HG03095 (cell line): ENCODE measurements at regions not wholly inside any gene's neighbourhood (a gene's known extent, or its start where the extent isn't known, plus 50 kb on each side); places are given as distances from the start of the nearest gene placed in this dataset.

Experiments used
- ATAC-seq: cut with Tn5 transposase; IDR thresholded peaks from one replicate; pipeline ENCODE4 v1.9.1; 2021; ENCODE audit warnings: moderate library complexity; ENCODE audit not compliant: unreplicated experiment

DNA sequence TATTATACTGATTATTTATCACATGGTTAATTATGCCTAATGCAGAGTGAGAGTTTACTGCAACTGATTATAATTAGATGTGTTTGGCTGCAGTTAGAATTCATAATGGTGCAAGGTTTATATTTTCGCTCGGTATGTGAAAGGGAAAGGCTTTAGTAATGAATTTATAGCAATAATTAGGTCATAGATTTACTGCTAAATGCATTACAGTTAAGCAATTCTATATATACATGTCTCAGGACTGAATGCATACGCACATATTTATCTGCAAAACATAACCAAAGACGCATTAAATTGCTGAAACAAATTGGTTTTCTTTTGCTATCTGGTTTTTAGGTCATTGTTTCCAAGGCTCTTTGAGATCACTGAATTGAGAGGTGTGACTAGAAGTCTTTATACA, 428.1 kb upstream of the PDE3A start:
- no peak for ATAC-seq

DNA sequence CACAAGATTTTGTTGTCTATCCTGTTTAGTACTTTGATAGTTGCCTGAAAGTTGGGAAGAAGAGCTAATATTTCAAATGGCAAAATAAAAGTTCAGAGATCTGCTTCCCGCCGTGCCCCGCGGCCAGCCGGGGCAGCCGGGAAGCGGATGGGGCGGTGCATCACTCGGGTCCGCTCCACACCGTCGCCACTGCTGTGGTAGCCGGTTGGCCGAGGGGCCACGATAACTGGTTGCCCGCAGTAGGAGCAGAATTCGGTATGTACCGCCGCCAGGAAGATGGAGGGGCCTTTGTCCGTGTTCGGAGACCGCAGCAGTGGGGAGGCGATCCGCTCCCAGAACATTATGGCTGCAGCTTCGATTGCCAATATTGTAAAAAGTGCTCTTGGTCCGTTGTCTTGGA, 427.2 kb upstream of the PDE3A start:
- no peak for ATAC-seq

DNA sequence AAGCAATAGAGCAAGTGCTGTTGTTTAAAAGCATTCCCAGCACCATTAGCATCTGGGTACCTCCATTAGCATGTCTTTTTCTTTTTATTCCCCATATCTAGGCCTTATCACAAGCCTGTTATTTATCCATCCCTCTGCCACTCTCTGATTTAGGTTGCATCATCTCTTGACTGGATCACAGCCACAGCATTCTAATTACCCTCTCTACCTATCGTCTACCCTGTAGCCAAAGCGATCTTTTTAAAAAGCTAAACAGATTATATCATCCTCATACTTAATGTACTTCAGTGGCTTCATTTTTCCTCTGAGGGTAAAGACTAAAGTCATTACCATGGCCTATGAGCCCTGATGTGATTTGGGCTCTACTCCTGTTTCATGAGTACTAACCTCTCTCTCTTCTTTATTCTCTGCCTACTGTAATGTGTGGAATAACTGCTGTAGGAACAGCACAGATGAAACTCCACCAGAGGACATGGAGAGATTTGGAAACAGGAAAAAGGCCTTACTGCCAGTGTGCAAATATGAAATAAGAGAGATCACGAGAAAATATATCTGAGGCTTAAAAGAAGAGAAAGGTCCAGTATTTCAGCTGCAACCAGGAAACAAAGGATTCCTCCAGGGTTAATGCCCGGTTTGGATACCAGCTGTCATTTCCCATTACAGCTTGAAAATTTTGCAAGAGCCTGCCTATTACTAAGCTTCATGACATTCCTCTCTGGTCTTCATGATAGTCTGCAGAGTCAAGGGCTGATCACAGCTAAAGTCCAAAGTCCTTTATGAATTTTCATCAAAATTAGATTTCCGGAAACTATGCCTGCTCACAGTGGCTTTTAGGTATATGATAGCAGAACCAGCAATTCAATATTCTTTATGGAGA, 422.5 kb upstream of the PDE3A start:
- no peak for ATAC-seq

DNA sequence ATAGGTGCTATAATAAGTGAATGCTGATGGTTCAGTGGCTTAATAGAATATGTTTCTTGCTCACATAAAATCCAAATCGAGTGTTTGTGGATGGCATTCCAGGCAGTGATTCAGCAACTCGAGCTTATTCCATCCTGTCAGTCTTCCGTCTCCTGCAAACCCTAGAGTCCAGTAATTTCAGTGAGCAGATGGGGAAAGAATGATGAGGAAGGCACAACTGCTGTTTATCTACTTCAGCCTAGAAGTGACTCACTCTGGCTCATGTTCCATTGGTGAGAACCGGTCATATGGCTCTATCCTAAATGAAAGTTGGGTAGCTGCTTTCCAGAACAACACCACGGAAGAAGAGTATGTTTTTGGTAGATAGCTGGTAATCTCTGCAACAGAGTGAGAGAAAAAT, 421.8 kb upstream of the PDE3A start:
- ATAC-seq: no peak

DNA sequence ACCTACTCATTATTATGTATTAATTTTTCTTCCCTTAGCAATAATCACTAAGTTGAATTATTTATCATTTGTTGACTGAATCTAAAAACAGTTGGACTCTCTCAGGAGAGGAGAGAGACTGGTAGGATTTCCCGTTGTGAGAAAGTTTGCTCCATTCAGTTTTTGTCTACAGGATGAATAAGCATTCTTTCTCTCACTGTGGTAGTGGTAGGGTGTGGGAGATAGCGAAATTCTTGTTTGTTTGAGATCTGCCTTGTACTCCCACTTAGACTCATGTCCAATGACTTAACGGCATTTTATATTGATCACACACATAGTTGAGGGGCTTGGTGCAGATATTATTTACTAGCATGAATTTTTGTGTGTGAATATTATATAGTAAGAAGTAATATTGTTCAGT, 421.0 kb upstream of the PDE3A start:
- ATAC-seq: no peak

DNA sequence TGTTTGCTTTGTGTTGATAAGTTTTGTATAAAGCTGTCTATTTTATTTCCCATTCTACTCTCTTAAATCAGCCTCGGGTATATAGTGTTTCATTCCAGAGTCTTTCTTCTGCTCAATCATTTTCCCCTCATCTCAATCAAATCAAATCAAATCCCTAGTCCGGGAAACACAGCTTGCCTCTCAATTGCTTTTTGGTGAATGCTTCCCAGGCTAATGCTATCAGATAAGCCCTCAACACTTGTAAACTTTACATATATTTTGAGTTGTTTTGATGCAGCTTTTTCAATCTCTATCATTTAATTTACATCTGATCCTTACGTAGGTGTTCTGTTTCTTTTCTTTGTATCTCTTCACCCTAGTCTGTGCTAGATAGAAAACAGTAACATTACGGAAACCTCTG, 416.7 kb upstream of the PDE3A start:
- ATAC-seq: no peak

DNA sequence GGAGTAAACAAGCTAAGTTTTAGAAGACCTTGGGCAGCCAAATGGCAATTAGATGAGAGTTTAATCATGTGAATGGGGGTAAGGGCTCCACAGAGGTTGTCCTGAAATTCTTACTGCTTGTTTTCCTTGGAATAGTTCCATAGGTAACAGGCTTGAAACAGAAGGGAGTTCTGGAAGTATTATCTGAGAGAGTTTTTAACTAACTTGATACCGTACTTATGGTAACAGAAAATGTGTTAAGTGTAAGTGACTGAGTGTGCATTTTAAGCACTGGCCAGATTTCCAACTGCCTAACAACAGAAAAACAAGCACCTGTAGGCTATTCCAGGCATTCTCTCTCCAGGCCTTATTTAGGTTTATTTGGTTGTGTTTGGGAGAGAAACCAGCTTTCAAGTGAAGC, 414.6 kb upstream of the PDE3A start:
- ATAC-seq: no peak

DNA sequence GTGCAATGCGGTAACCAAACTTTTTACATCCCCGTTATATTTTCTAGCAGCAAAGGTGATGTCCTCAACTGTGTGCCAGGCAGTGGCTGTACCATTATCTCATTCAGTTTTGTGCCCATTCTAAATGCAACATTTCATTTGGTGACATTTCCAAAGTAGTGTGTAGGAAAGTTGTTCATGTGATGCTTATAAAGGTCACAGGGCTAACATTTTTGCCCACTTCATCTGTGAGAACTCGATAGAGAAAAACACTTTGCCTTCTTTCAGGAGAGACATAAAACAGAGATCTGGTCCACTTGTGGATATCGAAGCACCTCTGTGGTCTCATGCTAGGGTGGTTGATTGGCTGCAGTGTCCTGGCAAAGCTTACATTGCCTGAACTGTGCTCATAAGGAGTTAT, 414.2 kb upstream of the PDE3A start:
- no peak for ATAC-seq

DNA sequence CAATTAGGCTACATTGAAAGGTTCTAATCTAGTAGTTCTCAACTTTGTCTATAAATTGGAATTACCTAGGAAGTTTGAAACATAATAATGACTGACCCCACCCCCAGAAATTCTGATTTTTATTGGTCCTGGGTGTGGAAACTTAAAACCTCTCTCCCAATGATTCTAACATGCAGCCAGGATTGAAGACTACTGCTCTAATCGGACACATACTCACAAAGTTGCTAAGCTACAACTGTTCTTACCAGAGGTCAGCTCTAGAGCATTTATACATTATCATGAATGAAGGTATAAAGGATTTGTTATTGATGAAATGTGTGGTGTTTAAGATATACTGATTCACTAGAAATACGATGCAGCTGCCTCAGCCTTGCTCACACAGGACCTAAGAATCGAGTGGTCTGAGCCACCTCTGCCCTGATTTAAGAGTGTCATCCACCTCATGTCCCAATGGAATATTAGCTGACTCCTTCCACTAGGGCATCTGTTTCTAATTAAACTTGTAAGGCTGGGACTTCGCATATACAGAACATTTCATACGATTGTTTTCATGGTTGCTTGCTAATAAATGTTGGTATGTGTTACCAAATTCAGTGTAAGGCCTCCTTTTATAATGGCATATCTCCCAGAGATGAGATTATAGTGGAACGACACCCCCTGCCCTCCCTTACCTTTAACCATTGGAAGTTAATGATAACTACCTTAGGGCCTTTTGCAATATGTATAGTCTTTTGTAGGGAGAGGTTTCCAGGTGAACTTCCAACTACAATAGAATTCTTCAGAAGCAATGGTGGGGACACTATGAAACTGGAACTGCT, 410.8 kb upstream of the PDE3A start:
- no peak for ATAC-seq

DNA sequence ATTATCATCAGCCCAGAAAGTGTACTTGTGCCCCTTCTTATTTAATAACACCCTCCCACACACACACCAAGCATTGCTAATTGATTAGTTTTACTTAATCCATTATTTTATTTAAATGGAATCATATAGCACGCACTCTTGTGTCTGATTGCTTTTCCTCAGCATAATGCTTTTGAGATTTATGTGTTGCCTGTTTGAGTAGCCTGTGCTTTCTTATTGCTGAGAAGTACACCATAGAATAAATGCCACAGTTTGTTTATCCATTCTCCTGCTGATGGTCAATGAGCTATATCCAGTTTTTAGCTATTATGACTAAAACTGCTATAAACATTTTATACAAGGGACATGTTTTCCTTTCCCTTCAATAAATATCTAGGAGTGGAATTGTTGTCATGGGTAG, 409.9 kb upstream of the PDE3A start:
- ATAC-seq: no peak

DNA sequence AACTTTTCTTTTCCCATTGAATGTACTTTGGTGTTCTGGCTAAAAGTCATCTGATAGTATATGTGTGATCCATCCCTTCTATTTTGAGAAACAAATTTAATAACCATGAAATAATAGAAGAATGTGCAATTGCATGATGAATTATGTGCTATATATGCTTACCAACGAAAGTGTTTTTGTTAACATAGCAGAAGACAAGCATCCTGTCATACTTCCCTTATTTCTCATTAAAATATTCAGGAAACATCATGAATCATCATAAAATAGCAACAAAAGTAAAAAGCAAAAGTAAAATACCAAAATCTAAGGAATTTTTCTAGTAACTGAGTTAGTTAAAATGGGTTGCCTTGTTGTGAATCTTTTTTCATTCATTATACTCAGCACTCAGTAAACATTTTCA, 409.0 kb upstream of the PDE3A start:
- no peak for ATAC-seq

DNA sequence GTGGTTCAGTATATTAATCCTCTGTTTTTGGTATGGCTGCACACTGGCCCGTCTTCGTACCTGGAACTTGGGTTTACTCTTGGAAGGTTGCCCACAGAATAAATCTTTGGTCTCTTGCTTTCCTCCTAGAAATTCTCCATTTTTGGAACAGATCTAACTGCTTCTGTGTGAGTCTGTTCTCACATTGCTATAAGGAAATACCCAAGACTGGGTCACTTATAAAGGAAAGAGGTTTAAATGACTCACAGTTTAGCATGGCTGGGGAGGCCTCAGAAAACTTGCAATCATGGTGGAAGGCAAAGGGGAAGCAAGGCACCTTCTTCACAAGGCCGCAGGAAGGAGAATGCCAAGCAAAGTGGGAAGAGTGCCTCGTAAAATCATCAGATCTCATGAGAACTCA, 407.8 kb upstream of the PDE3A start:
- no peak for ATAC-seq

DNA sequence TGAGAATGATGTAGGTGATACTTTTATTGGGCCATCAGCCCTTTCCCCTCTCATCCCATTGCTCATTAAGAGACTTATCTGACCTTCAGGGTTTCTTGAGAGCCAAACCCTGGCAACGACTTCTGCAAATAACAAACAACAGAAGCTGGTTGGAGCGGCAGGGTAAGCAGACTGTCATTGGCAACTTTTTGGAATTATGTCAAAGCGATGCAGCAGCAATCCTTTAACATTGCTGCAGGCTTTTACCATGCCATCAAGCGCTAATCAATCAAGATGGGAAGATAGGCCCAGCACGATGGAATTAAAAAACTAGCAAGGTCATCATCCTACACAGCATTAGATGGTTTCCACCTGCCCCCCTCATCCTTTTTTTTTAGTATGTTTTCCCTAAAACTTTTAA, 406.1 kb upstream of the PDE3A start:
- no peak for ATAC-seq

DNA sequence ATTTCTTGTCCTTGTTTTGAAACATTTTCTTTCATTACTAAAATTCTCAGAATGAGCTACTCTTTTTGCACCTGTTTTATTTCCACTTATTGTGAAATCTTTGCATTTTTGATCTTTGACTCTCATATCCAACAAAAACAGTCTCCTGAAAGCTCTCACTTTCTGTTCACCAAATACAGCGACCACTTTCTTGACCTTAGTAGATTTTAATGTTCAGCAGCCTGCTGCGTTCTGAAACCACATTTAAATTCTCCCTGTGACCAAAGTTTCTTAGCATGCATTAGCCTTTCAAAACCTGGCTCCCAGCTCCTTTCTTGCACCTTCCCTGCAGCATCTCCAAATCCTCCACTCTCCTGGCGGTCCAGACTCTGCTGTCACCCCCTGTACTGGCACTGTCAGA, 404.4 kb upstream of the PDE3A start:
- no peak for ATAC-seq

DNA sequence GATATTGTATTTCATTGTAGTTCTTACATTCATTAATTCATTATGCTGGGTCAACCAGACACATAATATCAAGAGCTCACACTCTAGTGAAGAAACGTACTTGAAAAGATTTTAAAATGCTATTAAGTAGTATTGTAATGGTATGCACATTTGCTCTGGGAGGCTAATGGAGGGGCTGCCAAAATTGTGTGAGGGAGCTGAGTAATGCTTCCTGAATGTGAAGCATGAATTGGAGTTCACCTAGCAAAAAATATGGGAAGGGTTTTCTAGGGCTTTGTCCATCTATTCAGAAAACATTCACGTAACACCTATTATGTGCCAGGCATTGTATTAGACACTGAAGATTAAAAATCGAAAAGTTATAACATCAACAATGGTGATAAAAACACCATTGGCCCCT, 403.8 kb upstream of the PDE3A start:
- no peak for ATAC-seq

DNA sequence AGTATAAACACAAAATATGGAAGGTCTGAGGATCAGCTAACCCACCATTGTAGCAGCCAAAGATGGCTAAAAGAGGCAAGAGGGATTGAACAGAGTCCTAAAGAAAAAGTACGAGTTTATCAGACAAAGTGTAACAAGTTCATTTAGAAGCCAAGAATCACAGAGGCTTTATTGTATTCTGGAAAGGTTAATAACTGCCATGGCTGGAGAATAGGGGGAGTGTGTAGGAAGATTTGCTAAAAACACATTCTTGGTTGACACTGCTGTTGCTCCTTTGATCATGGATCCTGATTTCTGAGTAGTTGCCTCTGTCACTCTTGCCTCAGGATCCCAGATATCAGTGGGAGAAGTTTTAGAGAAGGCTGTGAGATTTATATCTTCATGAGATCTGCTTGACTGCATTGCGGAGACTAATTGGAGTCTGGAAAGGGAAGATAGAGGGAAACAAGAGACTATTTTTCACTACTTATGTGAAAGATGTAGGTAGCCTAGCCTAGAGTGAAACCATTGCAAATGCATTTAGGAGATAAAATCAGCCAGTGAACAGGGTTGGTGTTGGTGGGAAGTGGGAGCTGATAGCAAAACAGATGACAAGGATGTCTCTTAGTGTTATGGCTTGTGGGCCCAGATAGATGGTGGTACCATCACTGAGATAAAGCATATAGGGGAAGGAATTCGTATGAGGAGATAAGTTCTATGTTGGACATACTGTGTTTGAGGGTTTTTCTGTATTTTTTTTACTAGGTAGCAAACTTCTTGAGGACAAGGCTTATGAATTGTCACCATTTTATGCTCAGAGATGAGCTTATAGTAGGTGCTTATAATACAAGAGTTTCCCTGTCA, 402.9 kb upstream of the PDE3A start:
- ATAC-seq: no peak

DNA sequence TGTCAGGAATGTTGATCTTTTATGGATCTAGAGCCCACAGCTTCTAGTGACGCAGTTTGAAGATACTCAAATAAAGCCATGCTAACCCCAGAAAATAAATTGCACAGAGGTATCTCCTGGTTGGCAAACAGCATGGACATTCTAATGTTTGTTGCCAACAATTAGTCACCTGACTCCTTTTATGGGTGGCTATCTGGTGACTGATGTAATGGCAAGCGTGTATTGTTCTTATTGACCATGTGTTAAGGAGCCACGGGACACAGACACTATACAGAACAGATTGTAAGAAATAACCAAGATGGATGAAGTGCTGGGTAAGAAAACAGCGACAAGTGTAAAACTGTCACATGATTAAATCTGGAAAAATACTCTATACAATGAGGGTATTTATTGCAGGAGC, 401.3 kb upstream of the PDE3A start:
- no peak for ATAC-seq

DNA sequence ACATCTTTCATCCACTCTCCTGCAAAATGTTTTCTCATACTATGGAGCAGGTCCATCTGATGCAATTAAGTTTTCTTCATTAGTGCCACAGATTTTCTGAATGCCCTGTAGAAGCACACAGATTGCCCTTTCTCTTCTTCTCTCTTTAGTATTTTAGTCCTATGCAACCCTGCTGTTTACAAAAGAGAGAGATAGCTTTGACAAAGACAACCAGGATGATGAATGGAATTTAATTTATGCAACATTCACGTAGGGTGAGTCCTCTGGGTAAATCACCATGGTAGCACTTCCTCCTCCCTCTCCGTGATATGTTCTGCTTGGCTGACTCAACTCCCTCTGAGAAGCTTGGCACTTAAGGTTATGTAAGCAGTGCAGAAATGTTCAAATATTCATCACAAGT, 400.9 kb upstream of the PDE3A start:
- no peak for ATAC-seq

DNA sequence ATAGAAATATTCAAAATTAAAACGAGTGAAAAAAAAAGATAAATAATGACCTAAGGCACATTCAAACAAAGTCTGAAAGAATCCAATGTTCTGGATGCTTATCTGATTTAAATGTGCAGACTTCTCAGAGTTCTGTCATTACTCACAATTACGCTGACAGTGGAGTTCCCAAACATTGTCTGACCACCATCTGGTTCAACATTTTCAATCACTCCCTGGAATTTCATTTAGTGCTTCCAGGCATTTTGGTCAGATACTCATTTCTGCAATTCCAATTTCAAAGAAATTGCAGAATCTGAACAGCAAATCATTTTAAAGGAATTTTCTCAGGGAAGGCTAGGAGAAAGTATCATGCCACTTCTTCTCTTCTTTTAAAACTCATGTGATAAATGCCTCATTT, 398.2 kb upstream of the PDE3A start:
- no peak for ATAC-seq

DNA sequence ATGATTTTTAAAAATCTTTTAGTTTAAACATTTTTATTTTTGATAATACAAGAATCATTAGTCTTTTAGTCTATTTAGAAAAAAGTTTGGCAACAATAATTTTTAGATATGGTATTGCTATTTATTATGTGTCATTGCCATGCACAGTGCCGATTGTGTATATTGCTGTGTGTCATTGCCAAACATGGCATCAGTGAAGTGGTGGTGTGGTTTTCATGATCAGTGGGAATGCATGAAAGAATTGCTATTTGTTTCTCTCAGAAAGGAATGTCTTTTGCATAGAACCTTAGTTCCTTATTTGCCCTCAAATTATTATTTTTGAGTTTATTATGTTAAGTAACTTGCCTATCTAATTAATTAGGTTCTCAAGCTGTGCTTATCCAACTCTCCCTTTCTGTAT, 397.5 kb upstream of the PDE3A start:
- no peak for ATAC-seq
